ENCODE measurements at regions not wholly inside any gene's neighbourhood (a gene's known extent, or its start where the extent isn't known, plus 50 kb on each side); places are given as distances from the start of the nearest gene placed in this dataset.

- TF ChIP-seq CTCF (IDR thresholded peaks at IDR 0.05) (no peak), POLR2A (IDR thresholded peaks at IDR 0.05) (no peak)
Measured at GRCh38 chr3:124588036-124588435, 142.2 kb upstream of the UMPS start.

Measured in Peyer's patch (tissue), 4 donors.